Esophagus squamous epithelium (tissue), 4 donors: ENCODE measurements at regions not wholly inside any gene's neighbourhood (a gene's known extent, or its start where the extent isn't known, plus 50 kb on each side); places are given as distances from the start of the nearest gene placed in this dataset.

ENCODE experiments used
- POLR2A ChIP-seq, 4 donors: fragments of 450-650 bp; IDR thresholded peaks; one replicate each; pipeline ENCODE4 v1.6.1; 2017; ENCODE audit warnings: antibody characterized with exemption in 4 of 4, mild to moderate bottlenecking in 4 of 4, moderate library complexity in 3 of 4
- TF ChIP-seq, protein P1 (sequence below), 6 experiments: fragments of 450-650 bp in 4 of 6; fragments of 200-600 bp in 2 of 6; sonication (generic) in 2 of 6; IDR thresholded peaks; one replicate each; pipeline ENCODE4 v1.5.1; 2016 to 2019; ENCODE audit warnings: antibody characterized with exemption in 6 of 6, mild to moderate bottlenecking in 4 of 6, moderate library complexity in 4 of 6

DNA sequence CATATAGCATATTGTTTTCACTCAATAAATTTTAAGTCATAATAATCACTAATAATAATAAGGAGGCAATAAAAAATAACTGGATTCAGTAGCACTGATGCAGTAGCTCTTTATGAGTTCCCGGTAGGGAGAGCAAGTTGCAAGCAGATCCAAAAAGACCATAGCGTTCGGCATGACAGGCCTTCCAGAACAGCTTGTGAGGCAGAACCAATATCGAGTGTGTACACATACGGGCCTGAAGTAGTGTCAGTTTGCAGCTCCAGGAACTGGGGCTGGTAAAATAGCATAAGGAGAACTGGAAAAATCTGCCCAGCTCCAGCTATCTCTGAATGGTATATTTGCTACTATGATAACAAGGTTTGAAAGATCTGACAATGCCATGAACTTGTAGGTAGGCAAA lies 1607.8 kb upstream of the PIK3C3 start:
- TF ChIP-seq, protein P1, sequence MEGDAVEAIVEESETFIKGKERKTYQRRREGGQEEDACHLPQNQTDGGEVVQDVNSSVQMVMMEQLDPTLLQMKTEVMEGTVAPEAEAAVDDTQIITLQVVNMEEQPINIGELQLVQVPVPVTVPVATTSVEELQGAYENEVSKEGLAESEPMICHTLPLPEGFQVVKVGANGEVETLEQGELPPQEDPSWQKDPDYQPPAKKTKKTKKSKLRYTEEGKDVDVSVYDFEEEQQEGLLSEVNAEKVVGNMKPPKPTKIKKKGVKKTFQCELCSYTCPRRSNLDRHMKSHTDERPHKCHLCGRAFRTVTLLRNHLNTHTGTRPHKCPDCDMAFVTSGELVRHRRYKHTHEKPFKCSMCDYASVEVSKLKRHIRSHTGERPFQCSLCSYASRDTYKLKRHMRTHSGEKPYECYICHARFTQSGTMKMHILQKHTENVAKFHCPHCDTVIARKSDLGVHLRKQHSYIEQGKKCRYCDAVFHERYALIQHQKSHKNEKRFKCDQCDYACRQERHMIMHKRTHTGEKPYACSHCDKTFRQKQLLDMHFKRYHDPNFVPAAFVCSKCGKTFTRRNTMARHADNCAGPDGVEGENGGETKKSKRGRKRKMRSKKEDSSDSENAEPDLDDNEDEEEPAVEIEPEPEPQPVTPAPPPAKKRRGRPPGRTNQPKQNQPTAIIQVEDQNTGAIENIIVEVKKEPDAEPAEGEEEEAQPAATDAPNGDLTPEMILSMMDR (IDR thresholded peaks at IDR 0.05): no peak
- TF ChIP-seq POLR2A (IDR thresholded peaks at IDR 0.05): no peak
